ENCODE measurements at regions not wholly inside any gene's neighbourhood (a gene's known extent, or its start where the extent isn't known, plus 50 kb on each side); places are given as distances from the start of the nearest gene placed in this dataset.

GRCh38 chr13:26483546-26483945 is 73.9 kb upstream of the WASF3 start:
- Histone ChIP-seq H3K4me3 (ENCODE audit: low read length in 2 of 2) (no peak overlapping the region), H3K27me3 (ENCODE audit: insufficient read depth, low read length) (no peaks in the 10 kb centered on the region), H3K9me3 (ENCODE audit: control insufficient read depth in 1 of 2, low read length in 2 of 2) (no peaks in the 10 kb centered on the region), H3K27ac (ENCODE audit: low read depth, low read length) (no peak overlapping the region), H3K36me3 (ENCODE audit: insufficient read depth, low read length) (no peaks in the 10 kb centered on the region), H3K4me1 (ENCODE audit: insufficient read depth, low read length) (peaks cover 22% of the 10 kb centered on the region)
- CTCF ChIA-PET (ENCODE audit: partially characterized antibody) = interaction anchor here (1.0 to 6.6 kb wide), 7 partner anchors 13 to 302 kb away, joined by 3 to 53 read pairs (median 6); no protein-coding TSS in a partner anchor
- Mint-ChIP-seq H3K27me3 (peaks cover 0 to 3% of the 10 kb centered on the region in 2 donors), H3K4me1 (peaks cover 4 to 23% (median 12%) of the 10 kb centered on the region in 4 donors), H3K36me3 (no peaks in the 10 kb centered on the region), H3K4me3 (no peak overlapping the region), H3K9me3 (no peaks in the 10 kb centered on the region), H3K27ac (no peak overlapping the region)
- intact Hi-C loops (cut with micrococcal nuclease) = loop anchor here (10.0 kb wide), 2 partner anchors 229 to 451 kb away; partner anchors contain the start of gene CDK8
- POLR2A ChIA-PET (ENCODE audit: partially characterized antibody) = no interaction called here
- DNase-seq = no peak

GRCh38 chr13:26484196-26484595 is 73.3 kb upstream of the WASF3 start:
- peaks cover 0 to 4% of the 10 kb centered on the region in 2 donors for H3K27me3 Mint-ChIP-seq
- Histone ChIP-seq H3K4me3 (ENCODE audit: low read length in 2 of 2) (no peak overlapping the region), H3K36me3 (ENCODE audit: insufficient read depth, low read length) (no peaks in the 10 kb centered on the region), H3K4me1 (ENCODE audit: insufficient read depth, low read length) (peaks cover 22% of the 10 kb centered on the region), H3K27ac (ENCODE audit: low read depth, low read length) (no peak overlapping the region), H3K9me3 (ENCODE audit: control insufficient read depth in 1 of 2, low read length in 2 of 2) (no peaks in the 10 kb centered on the region), H3K27me3 (ENCODE audit: insufficient read depth, low read length) (no peaks in the 10 kb centered on the region)
- intact Hi-C loops (cut with micrococcal nuclease) = loop anchor here (10.0 kb wide), 2 partner anchors 229 to 451 kb away; partner anchors contain the start of gene CDK8
- ChIA-PET CTCF (ENCODE audit: partially characterized antibody) (interaction anchor here (1.1 to 6.6 kb wide), 3 partner anchors 12 to 299 kb away, joined by 3 to 53 read pairs (median 44); no protein-coding TSS in a partner anchor), POLR2A (ENCODE audit: partially characterized antibody) (no interaction called here)
- H3K36me3 Mint-ChIP-seq = no peaks in the 10 kb centered on the region
- H3K4me3 Mint-ChIP-seq = peak overlapping the region in 1 of 8 donors; percentile 8
- no peaks in the 10 kb centered on the region for H3K9me3 Mint-ChIP-seq
- no peak for DNase-seq
- H3K27ac Mint-ChIP-seq = no peak overlapping the region
- H3K4me1 Mint-ChIP-seq = peaks cover 4 to 23% (median 12%) of the 10 kb centered on the region in 4 donors

- no peaks in the 10 kb centered on the region for H3K36me3 ChIP-seq (ENCODE audit: insufficient read depth, low read length)
- Mint-ChIP-seq H3K27me3 (peaks cover 0 to 11% of the 10 kb centered on the region in 2 donors), H3K4me3 (no peak overlapping the region), H3K36me3 (no peaks in the 10 kb centered on the region), H3K4me1 (peaks cover 4 to 23% (median 12%) of the 10 kb centered on the region in 4 donors), H3K27ac (peak overlapping the region in 1 of 7 donors; percentile 35), H3K9me3 (no peaks in the 10 kb centered on the region)
- no peak overlapping the region for H3K4me3 ChIP-seq (ENCODE audit: low read length in 2 of 2)
- H3K27me3 ChIP-seq (ENCODE audit: insufficient read depth, low read length) = no peaks in the 10 kb centered on the region
- H3K4me1 ChIP-seq (ENCODE audit: insufficient read depth, low read length) = peaks cover 22% of the 10 kb centered on the region
- DNase-seq = no peak
- H3K9me3 ChIP-seq (ENCODE audit: control insufficient read depth in 1 of 2, low read length in 2 of 2) = no peaks in the 10 kb centered on the region
- intact Hi-C loops (cut with micrococcal nuclease) = loop anchor here (10.0 kb wide), 2 partner anchors 230 to 450 kb away; partner anchors contain the start of gene CDK8
- POLR2A ChIA-PET (ENCODE audit: partially characterized antibody) = no interaction called here
- CTCF ChIA-PET (ENCODE audit: partially characterized antibody) = interaction anchor here (5.2 to 6.6 kb wide), 2 partner anchors 11 to 300 kb away, joined by 44 to 53 read pairs; no protein-coding TSS in a partner anchor
- no peak overlapping the region for H3K27ac ChIP-seq (ENCODE audit: low read depth, low read length)
Measured at GRCh38 chr13:26485288-26485687, 72.2 kb upstream of the WASF3 start.

GRCh38 chr13:26485786-26486185 is 71.7 kb upstream of the WASF3 start:
- CTCF ChIA-PET (ENCODE audit: partially characterized antibody) = interaction anchor here (2.3 to 6.6 kb wide), 2 partner anchors 10 to 11 kb away, joined by 7 to 53 read pairs; no protein-coding TSS in a partner anchor
- H3K36me3 Mint-ChIP-seq = no peaks in the 10 kb centered on the region

GRCh38 chr13:26486550-26486949 is 70.9 kb upstream of the WASF3 start:
- H3K4me1 Mint-ChIP-seq = peaks cover 4 to 23% (median 12%) of the 10 kb centered on the region in 4 donors
- H3K27me3 Mint-ChIP-seq = peaks cover 5 to 14% of the 10 kb centered on the region in 2 donors
- H3K27ac Mint-ChIP-seq = peak overlapping the region in 2 of 7 donors; percentile 34 to 79
- H3K4me3 Mint-ChIP-seq = no peak overlapping the region
- CTCF ChIA-PET (ENCODE audit: partially characterized antibody) = interaction anchor here (1.6 to 2.3 kb wide), 2 partner anchors 10 to 301 kb away, joined by 7 read pairs; no protein-coding TSS in a partner anchor
- Histone ChIP-seq H3K4me1 (ENCODE audit: insufficient read depth, low read length) (peaks cover 22% of the 10 kb centered on the region), H3K36me3 (ENCODE audit: insufficient read depth, low read length) (no peaks in the 10 kb centered on the region), H3K4me3 (ENCODE audit: low read length in 2 of 2) (no peak overlapping the region), H3K9me3 (ENCODE audit: control insufficient read depth in 1 of 2, low read length in 2 of 2) (no peaks in the 10 kb centered on the region), H3K27me3 (ENCODE audit: insufficient read depth, low read length) (no peaks in the 10 kb centered on the region), H3K27ac (ENCODE audit: low read depth, low read length) (no peak overlapping the region)
- DNase-seq = no peak
- H3K9me3 Mint-ChIP-seq = no peaks in the 10 kb centered on the region
- H3K36me3 Mint-ChIP-seq = no peaks in the 10 kb centered on the region
- POLR2A ChIA-PET (ENCODE audit: partially characterized antibody) = no interaction called here
- intact Hi-C loops (cut with micrococcal nuclease) = loop anchor here (10.0 kb wide), 2 partner anchors 232 to 448 kb away; partner anchors contain the start of gene CDK8

More at GRCh38 chr13:26485786-26486185, 71.7 kb upstream of the WASF3 start:
- H3K4me3 ChIP-seq (ENCODE audit: low read length in 2 of 2) = no peak overlapping the region
- peaks cover 2 to 14% of the 10 kb centered on the region in 2 donors for H3K27me3 Mint-ChIP-seq
- no peaks in the 10 kb centered on the region for H3K36me3 ChIP-seq (ENCODE audit: insufficient read depth, low read length)
- no peaks in the 10 kb centered on the region for H3K9me3 Mint-ChIP-seq
- no peaks in the 10 kb centered on the region for H3K9me3 ChIP-seq (ENCODE audit: control insufficient read depth in 1 of 2, low read length in 2 of 2)
- peaks cover 22% of the 10 kb centered on the region for H3K4me1 ChIP-seq (ENCODE audit: insufficient read depth, low read length)
- POLR2A ChIA-PET (ENCODE audit: partially characterized antibody) = no interaction called here
- H3K27ac Mint-ChIP-seq = no peak overlapping the region
- no peak overlapping the region for H3K4me3 Mint-ChIP-seq
- no peaks in the 10 kb centered on the region for H3K27me3 ChIP-seq (ENCODE audit: insufficient read depth, low read length)
- no peak for DNase-seq
- H3K27ac ChIP-seq (ENCODE audit: low read depth, low read length) = no peak overlapping the region
- peaks cover 4 to 23% (median 12%) of the 10 kb centered on the region in 4 donors for H3K4me1 Mint-ChIP-seq
- intact Hi-C loops (cut with micrococcal nuclease) = loop anchor here (10.0 kb wide), 2 partner anchors 231 to 449 kb away; partner anchors contain the start of gene CDK8

- POLR2A ChIA-PET (ENCODE audit: partially characterized antibody) = no interaction called here
- no peak overlapping the region for H3K4me3 ChIP-seq (ENCODE audit: low read length in 2 of 2)
- Mint-ChIP-seq H3K9me3 (no peaks in the 10 kb centered on the region), H3K27ac (no peak overlapping the region), H3K36me3 (no peaks in the 10 kb centered on the region), H3K4me3 (no peak overlapping the region), H3K27me3 (peaks cover 9 to 19% of the 10 kb centered on the region in 2 donors), H3K4me1 (peaks cover 2 to 18% (median 7%) of the 10 kb centered on the region in 4 donors)
- CTCF ChIA-PET (ENCODE audit: partially characterized antibody) = interaction anchor here (1.6 to 2.3 kb wide), 2 partner anchors 9 to 302 kb away, joined by 7 read pairs; no protein-coding TSS in a partner anchor
- no peak overlapping the region for H3K27ac ChIP-seq (ENCODE audit: low read depth, low read length)
- intact Hi-C loops (cut with micrococcal nuclease) = loop anchor here (10.0 kb wide), 2 partner anchors 233 to 447 kb away; partner anchors contain the start of gene CDK8
- no peak for DNase-seq
- no peaks in the 10 kb centered on the region for H3K36me3 ChIP-seq (ENCODE audit: insufficient read depth, low read length)
- H3K27me3 ChIP-seq (ENCODE audit: insufficient read depth, low read length) = no peaks in the 10 kb centered on the region
- peaks cover 17% of the 10 kb centered on the region for H3K4me1 ChIP-seq (ENCODE audit: insufficient read depth, low read length)
- H3K9me3 ChIP-seq (ENCODE audit: control insufficient read depth in 1 of 2, low read length in 2 of 2) = no peaks in the 10 kb centered on the region
Measured at GRCh38 chr13:26487781-26488180, 69.7 kb upstream of the WASF3 start.

GRCh38 chr13:26488236-26489003 is 69.1 kb upstream of the WASF3 start:
- H3K27ac ChIP-seq (ENCODE audit: low read depth, low read length) = no peak overlapping the region
- no peak overlapping the region for H3K4me3 ChIP-seq (ENCODE audit: low read length in 2 of 2)
- no peaks in the 10 kb centered on the region for H3K27me3 ChIP-seq (ENCODE audit: insufficient read depth, low read length)
- Mint-ChIP-seq H3K4me1 (peaks cover 0 to 12% (median 2%) of the 10 kb centered on the region in 4 donors), H3K4me3 (no peak overlapping the region), H3K9me3 (no peaks in the 10 kb centered on the region), H3K27ac (no peak overlapping the region), H3K36me3 (no peaks in the 10 kb centered on the region), H3K27me3 (peaks cover 10 to 19% of the 10 kb centered on the region in 2 donors)
- H3K9me3 ChIP-seq (ENCODE audit: control insufficient read depth in 1 of 2, low read length in 2 of 2) = no peaks in the 10 kb centered on the region
- POLR2A ChIA-PET (ENCODE audit: partially characterized antibody) = no interaction called here
- CTCF ChIA-PET (ENCODE audit: partially characterized antibody) = interaction anchor here (2.3 to 3.1 kb wide), 2 partner anchors 8 to 303 kb away, joined by 7 to 14 read pairs; no protein-coding TSS in a partner anchor
- H3K36me3 ChIP-seq (ENCODE audit: insufficient read depth, low read length) = no peaks in the 10 kb centered on the region
- DNase-seq = no peak
- peaks cover 11% of the 10 kb centered on the region for H3K4me1 ChIP-seq (ENCODE audit: insufficient read depth, low read length)
- intact Hi-C loops (cut with micrococcal nuclease) = loop anchor here (10.0 kb wide), 2 partner anchors 234 to 446 kb away; partner anchors contain the start of gene CDK8

All from CD4-positive, alpha-beta memory T cell (primary cell).